Astrocyte of the hippocampus (primary cell): ENCODE measurements at regions not wholly inside any gene's neighbourhood (a gene's known extent, or its start where the extent isn't known, plus 50 kb on each side); places are given as distances from the start of the nearest gene placed in this dataset.

Experiments
- DNase-seq: peaks from one replicate; pipeline ENCODE4 v3.0.0; 2011; ENCODE audit warnings: low read depth, low spot score

DNA sequence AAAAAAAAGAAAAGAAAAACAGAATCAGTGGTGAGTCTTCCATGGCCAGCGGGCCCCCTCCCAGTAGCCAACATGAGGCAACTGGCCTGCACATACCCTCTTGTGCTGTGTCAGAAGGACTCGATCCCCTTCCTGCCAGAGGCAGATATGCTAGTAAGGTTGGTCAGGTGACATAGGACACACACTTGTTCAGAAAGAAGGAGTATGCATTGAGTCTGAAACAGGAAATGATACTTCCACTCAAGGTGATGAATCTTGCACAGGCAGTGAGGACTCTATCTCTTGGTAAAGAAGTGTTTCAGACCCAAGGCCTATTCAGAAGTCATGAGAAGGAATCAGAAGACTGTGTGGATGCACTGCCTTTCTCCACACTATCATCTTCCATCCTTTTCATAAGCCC is 269.7 kb upstream of the FAR2 start:
- no peak for DNase-seq

DNA sequence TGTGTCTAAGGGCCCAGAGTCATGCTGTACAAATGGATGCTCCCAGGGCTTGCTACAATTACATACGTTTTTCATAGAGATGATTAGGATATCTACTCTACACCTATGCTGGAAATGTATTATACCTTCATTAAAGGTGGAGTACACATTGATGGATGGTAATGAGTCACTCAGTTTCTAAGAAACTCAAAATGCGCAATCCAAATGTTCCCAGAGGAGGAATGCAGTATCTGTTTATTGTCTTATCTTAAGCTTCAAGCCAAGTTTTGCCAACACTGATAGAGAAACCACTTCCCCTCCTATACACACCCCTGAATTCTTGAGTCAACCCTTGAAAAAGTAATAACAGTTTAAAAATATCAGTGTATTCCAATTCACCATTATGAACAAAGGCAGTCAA is 266.6 kb upstream of the FAR2 start:
- no peak for DNase-seq

DNA sequence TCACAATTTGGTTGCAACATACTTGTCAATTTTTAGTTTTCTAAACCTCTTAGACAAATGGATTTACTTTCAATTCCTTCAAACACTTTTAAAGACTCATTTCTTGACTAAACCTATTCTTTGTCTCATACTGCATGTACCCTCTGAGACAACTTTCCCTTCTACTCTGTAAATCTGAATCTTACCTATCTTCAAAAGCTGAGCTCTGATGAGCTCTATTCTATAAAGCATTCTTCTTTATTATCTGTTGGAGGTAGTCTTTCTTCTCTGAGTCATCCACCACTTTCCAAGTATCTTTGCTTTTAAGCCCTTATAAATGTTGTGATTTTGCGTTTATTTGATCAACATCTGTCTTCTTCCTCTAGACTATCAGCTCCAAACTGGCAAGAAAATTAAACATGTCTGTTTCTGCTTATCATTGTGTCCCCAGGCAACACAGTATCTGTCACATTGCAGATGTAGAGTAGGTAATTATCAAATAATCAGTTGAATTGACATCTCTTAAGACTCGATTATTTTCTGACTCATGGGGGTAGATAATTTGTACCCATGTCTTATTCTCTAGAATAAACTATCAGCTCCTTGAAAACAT is 265.6 kb upstream of the FAR2 start:
- no peak for DNase-seq

DNA sequence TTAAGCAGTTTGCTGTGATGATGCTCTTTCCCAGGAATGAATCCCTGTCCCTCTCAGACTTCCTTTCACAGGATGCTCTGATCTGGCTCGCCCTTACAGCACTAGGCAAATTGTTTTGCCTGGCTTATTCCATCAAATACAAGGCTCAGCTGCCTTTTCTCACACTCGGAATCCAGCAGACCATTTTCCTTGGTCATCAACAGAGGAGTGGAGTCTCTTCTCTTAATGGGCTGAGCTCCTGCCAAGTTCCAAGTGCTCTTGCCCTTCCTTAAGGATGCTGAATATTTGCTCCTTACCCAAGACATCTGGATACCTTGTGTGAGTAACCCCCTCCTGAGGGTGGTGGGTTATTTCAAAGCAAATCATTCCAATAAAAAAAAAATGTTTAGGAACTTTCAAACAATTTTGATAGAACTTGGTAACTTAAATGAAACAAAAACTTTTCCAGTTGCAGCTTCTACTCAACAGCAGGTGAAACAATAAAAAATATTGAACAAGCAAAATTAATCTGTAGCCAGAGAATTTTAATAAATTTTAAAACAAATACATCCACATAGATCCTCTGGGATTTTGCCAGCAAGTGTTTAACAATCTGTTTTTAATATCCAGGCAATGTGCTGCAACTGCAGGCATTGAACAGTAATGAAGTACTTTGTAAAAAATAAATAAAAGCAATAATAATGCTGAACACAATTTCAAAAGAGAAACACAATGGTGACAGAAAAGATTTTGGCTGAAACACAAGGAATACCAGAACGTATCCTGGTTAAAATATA is 264.0 kb upstream of the FAR2 start:
- DNase-seq = no peak

DNA sequence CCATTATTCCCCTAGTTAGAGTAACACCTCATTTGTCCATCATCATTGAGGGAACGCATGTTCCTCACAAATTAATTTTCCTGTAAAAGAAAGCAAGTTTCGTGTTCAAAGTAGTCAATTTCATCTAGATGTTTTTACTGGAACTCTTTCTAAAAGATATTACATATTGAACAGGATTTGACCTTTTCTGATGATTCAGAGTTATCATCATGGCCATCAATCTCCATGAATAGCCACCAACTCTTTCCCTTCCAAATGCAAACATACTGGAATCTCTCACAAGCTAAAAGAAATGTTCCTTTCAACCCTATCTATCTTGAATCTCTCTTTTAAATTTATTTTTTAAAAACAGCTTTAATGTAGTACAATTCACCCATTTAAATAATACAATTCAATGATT is 263.1 kb upstream of the FAR2 start:
- DNase-seq = no peak

DNA sequence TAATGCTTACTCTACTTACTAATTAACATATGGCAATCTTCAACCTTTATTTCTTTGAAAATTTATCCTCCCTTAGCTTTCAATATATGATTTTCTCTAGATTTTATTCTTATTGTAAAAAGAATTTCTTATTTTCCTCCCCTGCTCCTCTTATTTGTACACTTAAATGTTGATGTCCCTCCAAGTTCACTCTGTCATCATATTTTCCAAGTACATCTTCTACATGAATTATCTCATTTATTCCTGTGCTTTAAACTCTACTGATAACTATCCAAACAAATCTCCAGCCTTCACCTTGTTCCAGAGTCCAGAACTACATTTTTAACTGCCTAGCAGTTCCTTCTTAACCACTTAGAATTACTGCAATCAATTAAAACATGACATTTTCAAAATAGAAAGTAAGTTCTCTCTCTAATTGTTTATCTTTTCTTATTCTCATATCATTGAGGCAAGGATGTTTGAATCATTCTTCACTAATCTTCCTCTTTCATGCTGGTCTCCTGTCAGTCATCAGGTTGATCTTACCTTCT is 261.6 kb upstream of the FAR2 start:
- no peak for DNase-seq

DNA sequence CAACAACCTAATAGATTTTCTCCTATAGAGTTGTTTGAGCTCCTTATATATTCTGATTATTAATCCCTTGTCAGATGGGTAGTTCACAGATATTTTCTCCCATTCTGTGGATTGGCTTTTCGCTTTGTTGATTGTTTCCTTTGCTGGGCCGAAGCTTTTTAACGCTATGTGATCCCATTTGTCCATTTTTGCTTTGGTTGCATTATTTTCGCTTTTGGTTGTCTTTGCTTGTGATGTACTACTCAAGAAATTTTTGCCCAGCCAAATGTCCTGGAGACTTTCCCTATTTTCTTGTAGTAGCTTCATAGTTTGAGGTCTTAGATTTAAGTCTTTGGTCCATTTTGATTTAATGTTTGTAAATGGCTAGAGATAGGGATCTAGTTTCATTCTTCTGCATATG is 258.4 kb upstream of the FAR2 start:
- no peak for DNase-seq

DNA sequence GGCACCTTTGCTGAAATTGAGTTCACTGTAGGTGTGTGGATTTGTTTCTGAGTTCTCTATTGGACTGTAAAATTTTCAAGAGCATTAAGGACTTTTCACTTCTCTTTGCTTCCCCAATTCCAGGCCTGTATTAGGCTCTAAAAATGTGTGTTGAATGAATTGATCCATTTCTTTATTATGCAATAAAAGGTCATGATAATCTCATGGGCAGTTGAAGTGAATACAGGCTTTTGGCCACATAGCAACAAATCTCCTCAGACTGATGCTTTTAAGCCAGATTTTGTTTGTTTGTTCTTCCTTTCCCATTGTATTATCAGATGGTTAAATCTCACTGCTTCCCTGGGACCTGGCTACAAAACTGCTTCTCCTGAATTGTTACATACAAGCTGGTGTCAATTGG is 258.0 kb upstream of the FAR2 start:
- no peak for DNase-seq

DNA sequence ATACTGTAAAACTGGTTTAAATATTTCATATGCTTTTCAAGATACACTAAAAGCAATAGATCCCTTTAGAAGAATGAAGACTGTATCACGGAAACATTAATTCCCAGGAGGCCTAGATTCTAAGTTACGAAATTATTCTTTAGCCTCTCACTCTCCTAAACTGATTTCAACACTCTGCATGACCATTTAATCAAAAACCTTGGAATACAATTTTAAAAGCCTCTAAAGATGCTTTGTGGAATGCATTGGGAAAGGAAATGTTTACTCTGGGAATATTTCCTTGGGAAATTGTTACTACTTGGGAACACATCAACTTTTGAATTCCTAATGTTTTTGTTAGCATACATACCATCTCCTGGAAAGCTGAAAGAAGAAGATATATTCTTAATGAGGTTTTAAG is 255.7 kb upstream of the FAR2 start:
- DNase-seq = no peak

DNA sequence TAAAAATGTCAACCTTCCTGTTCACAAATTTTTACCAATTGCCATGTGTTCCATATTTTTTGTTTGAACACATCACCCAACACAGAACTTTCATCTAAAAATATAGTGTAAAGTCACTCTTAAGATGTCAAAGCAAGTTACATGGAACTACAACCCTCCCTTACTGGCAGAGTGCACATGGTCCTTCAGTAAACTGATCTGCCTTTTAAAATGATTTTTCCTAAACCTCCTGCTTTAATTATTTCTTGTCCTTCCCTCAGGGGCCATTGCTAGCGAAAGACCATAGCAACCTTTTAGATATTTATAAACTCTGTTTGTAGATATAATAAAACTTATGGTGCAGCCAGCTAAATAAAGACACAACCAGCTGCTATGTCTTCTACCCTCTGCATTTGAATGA is 255.2 kb upstream of the FAR2 start:
- no peak for DNase-seq

DNA sequence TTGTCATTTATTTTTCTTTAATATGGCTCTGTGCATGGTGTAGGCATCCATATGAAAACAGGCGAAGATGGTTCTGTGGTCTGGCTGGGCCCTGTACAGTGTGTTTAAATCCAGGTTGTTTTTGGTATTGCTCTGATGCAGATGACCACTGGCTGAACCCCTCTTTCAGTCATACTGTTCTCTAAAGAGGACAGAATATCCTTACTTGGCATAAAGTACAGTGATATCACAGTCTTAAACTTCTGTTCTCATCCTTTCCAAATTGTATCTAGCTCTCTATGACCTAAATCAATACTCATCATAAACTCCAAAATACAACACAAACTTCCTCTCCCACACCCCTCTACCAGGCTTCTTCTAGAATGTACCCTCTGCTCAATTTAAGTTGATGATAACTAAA is 252.7 kb upstream of the FAR2 start:
- no peak for DNase-seq

DNA sequence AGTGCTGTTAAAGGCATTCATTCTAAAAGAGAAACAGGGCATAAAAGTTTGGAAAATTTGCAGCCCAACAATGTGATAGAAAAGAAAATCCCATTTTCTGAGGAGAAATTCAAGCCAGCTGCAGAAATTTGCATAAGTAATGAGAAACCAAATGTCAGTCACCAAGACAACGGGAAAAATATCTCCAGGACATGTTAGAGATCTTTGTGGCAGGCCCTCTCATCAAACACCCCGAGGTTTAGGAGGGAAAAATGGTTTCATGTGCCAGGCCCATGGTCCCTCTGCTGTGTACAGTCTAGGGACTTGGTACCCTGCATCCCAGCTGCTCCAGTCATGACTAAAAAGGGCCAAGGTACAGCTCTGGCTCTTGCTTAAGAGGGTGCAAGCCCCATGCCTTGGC is 251.0 kb upstream of the FAR2 start:
- DNase-seq = no peak

DNA sequence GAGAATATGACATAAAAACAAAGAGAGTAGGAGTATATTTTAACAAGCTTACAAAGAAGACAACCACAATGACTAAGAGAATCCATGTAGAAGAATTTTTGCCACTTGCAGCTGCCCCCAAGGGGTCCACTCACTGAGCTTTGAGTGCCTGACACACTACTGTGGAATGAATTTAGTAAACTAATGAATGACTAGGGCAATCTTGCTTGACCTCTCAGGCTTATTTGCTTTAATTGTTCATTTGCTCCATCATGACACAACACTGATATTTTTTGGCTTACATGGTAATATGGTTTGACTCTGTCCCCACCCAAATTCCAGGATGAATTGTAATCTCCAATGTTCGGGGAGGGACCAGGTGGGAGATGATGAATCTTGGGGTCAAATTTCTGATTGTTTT is 249.1 kb upstream of the FAR2 start:
- DNase-seq = peak; percentile 77

DNA sequence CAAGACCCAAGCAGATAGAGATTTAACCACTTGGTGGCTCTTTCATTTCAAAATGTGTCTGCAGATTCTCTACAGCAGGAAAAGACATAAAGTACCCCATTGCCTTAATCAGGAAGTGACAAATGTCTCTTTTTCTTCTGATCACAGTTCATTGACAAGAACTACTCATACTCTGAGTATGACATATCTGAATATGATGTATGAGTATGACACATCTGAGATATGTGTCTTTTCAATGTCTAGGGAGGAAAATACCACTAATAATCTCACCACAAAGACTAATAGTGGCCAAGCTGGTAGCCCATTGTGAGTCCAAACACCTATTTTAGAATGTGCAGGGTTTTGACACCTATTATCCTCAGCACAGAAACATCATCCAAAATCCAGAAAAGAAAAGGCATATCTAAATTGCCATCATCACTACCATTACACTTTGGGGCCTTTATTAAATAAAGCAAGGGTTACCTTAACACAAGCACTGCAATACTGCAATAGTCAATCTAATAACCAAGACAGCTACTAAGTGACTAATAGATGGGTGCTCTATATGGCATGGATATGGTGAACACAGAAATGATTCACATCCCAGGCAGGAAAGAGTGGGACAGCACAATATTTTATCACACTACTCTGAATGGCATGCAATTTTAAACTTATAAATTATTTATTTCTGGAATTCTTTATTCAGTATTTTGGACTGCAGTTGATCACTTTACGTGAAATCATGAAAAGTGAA is 243.7 kb upstream of the FAR2 start:
- DNase-seq = no peak

DNA sequence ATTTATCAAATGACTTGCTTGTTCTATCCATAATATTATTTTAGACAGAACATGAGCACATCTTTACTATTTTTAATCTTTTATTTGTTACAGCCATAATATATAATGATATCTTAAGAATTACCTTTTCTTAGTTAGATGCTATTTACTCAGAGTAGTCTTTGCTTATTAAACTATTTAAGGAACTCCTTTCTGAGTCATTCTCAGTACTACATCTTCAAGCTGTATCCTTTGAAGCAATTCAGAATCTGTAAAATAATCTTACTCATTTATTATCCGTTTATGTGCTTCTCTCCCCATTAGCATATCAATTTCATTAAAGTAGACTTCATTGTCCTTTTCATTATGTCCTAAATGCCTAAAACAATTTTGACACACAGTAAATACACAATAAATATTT is 240.4 kb upstream of the FAR2 start:
- no peak for DNase-seq

DNA sequence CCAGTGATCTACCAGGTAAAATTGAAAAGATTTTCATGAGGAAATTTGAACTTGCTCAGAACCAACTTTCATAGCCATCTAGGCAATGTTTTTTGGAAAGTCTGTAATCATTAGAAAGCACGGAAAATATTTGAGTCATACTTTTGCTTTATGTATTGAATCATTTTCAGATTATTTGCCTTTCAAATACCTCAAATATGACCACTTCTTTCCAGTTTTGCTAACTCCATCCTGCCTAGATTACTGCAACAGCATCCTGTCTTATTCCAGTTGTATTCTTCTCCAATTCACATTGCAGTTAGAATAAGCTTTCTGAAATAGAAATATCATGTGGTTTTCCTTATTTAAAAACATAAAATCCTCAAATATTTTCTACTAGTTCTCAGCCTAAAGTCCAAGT is 239.8 kb upstream of the FAR2 start:
- DNase-seq = no peak

DNA sequence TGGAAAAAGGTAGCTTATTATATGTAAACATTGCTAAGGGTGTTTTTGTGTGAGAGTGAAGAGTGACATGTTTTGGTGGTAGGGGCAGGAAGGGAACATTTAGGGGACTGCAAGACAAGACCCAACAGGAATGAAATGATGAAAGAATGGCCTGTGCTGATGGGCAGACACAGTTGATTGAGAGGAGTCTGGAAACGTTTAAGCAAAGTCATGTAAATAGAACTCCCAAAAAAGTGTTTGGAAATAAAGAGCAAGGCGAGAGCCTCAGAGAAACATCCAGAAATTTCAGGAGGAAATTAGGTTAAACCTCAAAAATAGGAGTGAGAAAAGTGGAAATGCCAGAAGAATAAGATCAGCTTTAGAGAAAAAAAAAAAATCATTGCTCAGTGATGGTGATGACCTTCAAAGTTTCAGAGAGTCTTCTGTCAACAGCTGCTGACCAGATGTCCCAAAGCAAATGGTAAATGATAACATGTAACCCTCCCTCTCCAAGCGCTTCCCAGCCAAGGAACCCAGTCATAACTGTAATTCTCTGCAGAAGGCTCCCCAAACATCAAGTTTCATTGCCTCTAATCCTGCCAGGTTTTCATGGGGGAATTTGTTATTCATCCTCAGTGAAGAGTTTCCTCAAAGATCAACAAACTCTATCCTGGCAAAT is 223.2 kb upstream of the FAR2 start:
- no peak for DNase-seq

DNA sequence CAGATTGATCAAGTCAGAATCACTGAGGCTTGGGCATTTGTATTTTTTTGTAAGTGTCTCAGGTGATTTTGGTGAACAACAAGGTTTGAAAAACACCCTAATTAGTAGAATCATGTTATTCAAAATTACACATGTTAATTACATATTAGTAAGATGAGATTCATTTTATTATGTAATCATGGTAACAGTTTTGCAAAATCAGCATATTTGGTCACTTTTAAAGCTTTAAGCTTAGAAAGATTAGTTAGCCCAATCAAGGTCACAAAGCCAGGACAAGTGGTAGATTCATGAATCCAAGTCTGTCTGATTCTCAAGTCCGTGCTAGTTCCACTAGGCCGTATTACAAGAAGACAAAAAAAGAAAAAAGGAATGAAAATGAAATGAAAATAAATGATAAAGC is 218.4 kb upstream of the FAR2 start:
- no peak for DNase-seq

DNA sequence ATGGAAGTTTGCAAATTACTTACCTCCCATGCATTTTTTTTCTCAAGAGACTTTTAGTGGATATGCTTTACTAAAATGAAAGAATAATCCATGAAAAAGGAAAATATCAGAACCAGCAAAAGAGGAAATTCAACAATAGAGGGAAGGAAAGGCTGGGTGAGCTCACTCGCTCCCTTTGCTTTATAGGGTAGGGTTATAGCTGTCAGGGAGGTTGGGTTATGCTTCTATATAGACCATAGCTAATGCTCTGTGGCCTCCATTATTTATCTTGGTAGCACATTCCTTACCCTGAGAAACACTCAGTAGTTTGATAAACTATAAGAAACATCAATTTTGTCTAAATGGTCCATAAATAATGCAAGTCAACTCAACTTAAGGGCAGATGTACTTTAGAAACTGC is 215.9 kb upstream of the FAR2 start:
- no peak for DNase-seq

DNA sequence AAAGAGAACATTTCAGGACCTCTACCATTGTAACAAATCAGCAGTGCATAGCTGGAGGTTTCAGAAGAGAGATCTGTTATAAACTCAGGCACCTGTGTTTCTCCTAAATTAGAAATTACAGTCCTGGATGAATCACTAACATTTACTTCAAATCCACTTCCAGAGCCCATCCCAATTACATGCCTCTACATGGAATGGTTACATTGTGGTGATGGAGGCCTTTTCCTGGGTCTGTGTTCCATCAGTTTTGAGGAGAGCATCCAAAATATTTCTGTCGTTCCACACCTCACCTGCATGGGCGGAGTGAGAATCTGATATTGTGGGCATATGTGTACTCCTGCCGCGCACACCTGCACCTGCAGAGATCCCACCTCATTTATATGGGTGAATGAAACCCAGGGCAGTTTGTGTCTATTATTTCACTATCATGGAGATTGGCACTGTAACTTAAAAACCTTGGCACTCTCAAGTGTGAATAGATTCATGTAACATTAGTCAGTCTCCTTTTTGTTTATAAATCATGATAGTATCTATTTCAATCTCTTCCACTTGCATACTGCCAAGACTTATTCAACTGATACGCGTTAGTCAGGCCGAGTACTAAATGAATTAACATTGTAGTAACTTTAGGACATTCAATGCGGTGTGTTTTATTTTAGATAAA is 215.1 kb upstream of the FAR2 start:
- no peak for DNase-seq

DNA sequence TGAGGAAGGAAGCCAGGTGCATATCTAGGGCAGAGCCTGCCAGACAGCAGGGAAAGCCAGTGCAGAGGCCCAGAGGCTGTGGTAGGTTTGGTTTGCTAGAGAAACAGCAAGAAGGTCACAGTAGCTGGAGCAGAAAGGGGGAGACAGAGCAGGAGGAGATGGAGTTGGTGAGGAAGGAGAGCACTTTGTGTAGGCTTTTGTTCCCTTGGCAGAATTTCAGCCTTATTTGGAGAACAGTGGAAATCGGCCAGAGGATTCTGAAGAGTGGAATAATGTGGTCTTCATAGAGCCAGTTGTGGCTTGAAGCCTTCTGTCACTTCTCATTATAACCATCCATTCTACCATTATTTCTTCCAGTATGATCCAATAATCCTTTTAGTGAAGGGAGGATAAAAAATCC is 212.9 kb upstream of the FAR2 start:
- peak; percentile 14 for DNase-seq

DNA sequence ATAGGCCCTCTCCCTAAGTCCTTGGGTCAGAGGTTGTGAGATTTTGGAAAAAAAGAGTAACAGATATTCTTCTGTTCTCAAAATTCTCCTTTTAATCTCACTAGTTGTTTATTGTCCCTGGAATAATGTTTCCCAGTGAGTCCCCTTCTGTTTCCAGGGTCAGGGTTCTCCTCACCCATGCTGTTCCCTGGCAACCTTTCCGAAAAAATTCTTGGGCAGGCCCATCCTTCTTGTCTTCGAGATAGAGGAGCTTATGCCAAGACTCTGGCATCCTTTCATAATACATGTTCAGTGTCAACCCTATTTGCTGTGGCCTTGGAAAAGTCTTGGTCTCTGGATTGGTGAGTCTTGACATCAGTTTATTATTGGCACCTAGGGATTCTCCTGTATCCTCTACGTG is 212.4 kb upstream of the FAR2 start:
- DNase-seq = no peak
